ENCODE measurements at regions not wholly inside any gene's neighbourhood (a gene's known extent, or its start where the extent isn't known, plus 50 kb on each side); places are given as distances from the start of the nearest gene placed in this dataset.

GRCh38 chr17:68674029-68674925 lies 73.1 kb upstream of the FAM20A start:
- no peak for TF ChIP-seq MAX (IDR thresholded peaks at IDR 0.05)
- no peak for TF ChIP-seq TCF12 (IDR thresholded peaks at IDR 0.05; ENCODE audit: low read depth)
- no peak for TF ChIP-seq RAD21 (IDR thresholded peaks at IDR 0.05; ENCODE audit: low read depth)
- TF ChIP-seq EP300 (IDR thresholded peaks at IDR 0.05; ENCODE audit: borderline replicate concordance), result no peak

All from Ishikawa (cell line).